Omental fat pad (tissue), 3 donors: ENCODE measurements at regions not wholly inside any gene's neighbourhood (a gene's known extent, or its start where the extent isn't known, plus 50 kb on each side); places are given as distances from the start of the nearest gene placed in this dataset.

Source experiments
- ATAC-seq: fragments of 150-250 bp; one replicate; pipeline ENCODE4 v1.9.1; 2016; ENCODE audit warnings: mild to moderate bottlenecking, moderate library complexity; ENCODE audit not compliant: low FRiP score
- DNase-seq: peaks from one replicate; pipeline ENCODE4 v3.0.0-alpha.2; 2019; ENCODE audit warnings: low spot score
- CTCF ChIP-seq, 3 donors: fragments of 450-650 bp; IDR thresholded peaks; one replicate each; pipeline ENCODE4 v1.5.1; 2016 to 2017; ENCODE audit warnings: antibody characterized with exemption in 3 of 3, mild to moderate bottlenecking in 3 of 3, moderate library complexity in 2 of 3

GRCh38 chr5:63053019-63053638, 474.5 kb downstream of the LRRC70 start:
- no peak for ATAC-seq
- DNase-seq = no peak
- TF ChIP-seq CTCF (IDR thresholded peaks at IDR 0.05) = no peak

GRCh38 chr5:63050916-63051315, 472.3 kb downstream of the LRRC70 start:
- no peak for TF ChIP-seq CTCF (IDR thresholded peaks at IDR 0.05)
- ATAC-seq (no peak), DNase-seq (no peak)

- ATAC-seq (no peak), DNase-seq (no peak)
- no peak for TF ChIP-seq CTCF (IDR thresholded peaks at IDR 0.05)
Measured at GRCh38 chr5:63049935-63050334, 471.3 kb downstream of the LRRC70 start.

- no peak for TF ChIP-seq CTCF (IDR thresholded peaks at IDR 0.05)
- ATAC-seq (no peak), DNase-seq (no peak)
Measured at GRCh38 chr5:63043792-63044191, 465.2 kb downstream of the LRRC70 start.

- no peak for TF ChIP-seq CTCF (IDR thresholded peaks at IDR 0.05)
- no peak for DNase-seq
- ATAC-seq = no peak
Measured at GRCh38 chr5:63032343-63032742, 453.7 kb downstream of the LRRC70 start.

- DNase-seq = no peak
- no peak for TF ChIP-seq CTCF (IDR thresholded peaks at IDR 0.05)
- ATAC-seq = no peak
Measured at GRCh38 chr5:63029891-63030290, 451.3 kb downstream of the LRRC70 start.

GRCh38 chr5:63025679-63026078, 447.1 kb downstream of the LRRC70 start:
- ATAC-seq (no peak), DNase-seq (no peak)
- TF ChIP-seq CTCF (IDR thresholded peaks at IDR 0.05) = no peak
